ENCODE measurements at regions not wholly inside any gene's neighbourhood (a gene's known extent, or its start where the extent isn't known, plus 50 kb on each side); places are given as distances from the start of the nearest gene placed in this dataset.

DNA sequence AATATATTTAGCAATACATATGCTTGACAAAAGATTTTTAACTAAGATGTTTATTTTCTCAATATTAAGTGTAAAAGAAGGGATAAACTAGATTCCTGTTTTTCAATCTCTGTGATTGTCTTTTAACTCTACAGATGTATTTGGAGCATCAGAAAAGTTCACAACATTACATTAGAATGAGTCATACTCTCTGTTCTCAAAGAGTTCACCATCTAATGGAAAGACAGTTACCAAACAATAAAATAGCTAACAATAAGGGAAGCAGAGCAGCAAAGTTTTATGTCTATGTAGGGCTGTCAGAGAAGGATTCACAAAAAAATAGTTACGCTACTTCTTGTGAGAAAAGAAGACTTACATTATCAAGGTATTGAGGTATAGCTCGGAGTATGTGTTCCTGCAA is 109.2 kb upstream of the MAP2 start:
- no peak for DNase-seq (ENCODE audit: extremely low read depth, low read depth)
- TF ChIP-seq, protein P1, sequence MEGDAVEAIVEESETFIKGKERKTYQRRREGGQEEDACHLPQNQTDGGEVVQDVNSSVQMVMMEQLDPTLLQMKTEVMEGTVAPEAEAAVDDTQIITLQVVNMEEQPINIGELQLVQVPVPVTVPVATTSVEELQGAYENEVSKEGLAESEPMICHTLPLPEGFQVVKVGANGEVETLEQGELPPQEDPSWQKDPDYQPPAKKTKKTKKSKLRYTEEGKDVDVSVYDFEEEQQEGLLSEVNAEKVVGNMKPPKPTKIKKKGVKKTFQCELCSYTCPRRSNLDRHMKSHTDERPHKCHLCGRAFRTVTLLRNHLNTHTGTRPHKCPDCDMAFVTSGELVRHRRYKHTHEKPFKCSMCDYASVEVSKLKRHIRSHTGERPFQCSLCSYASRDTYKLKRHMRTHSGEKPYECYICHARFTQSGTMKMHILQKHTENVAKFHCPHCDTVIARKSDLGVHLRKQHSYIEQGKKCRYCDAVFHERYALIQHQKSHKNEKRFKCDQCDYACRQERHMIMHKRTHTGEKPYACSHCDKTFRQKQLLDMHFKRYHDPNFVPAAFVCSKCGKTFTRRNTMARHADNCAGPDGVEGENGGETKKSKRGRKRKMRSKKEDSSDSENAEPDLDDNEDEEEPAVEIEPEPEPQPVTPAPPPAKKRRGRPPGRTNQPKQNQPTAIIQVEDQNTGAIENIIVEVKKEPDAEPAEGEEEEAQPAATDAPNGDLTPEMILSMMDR (IDR thresholded peaks at IDR 0.05; ENCODE audit: low read depth, low read length, missing control alignments), result no peak
- H3K4me3 ChIP-seq (replicated peaks; ENCODE audit: low read depth, low read length), result no peak overlapping the region

GRCh38 chr2:209316141-209316540 is 107.7 kb upstream of the MAP2 start:
- H3K4me3 ChIP-seq (replicated peaks; ENCODE audit: low read depth, low read length), result no peak overlapping the region
- no peak for DNase-seq (ENCODE audit: extremely low read depth, low read depth)
- TF ChIP-seq, protein P1 (IDR thresholded peaks at IDR 0.05; ENCODE audit: low read depth, low read length, missing control alignments), result no peak

GRCh38 chr2:209321076-209321475 is 102.8 kb upstream of the MAP2 start:
- no peak overlapping the region for H3K4me3 ChIP-seq (replicated peaks; ENCODE audit: low read depth, low read length)

GRCh38 chr2:209321581-209321980 is 102.3 kb upstream of the MAP2 start:
- TF ChIP-seq, protein P1 (IDR thresholded peaks at IDR 0.05; ENCODE audit: low read depth, low read length, missing control alignments), result no peak
- no peak overlapping the region for H3K4me3 ChIP-seq (replicated peaks; ENCODE audit: low read depth, low read length)
- DNase-seq (ENCODE audit: extremely low read depth, low read depth), result no peak

More at GRCh38 chr2:209321076-209321475, 102.8 kb upstream of the MAP2 start:
- TF ChIP-seq, protein P1 (IDR thresholded peaks at IDR 0.05; ENCODE audit: low read depth, low read length, missing control alignments), result no peak
- DNase-seq (ENCODE audit: extremely low read depth, low read depth), result peak; percentile 4

GRCh38 chr2:209322041-209322440 is 101.8 kb upstream of the MAP2 start:
- TF ChIP-seq, protein P1 (IDR thresholded peaks at IDR 0.05; ENCODE audit: low read depth, low read length, missing control alignments), result no peak
- DNase-seq (ENCODE audit: extremely low read depth, low read depth), result no peak

DNA sequence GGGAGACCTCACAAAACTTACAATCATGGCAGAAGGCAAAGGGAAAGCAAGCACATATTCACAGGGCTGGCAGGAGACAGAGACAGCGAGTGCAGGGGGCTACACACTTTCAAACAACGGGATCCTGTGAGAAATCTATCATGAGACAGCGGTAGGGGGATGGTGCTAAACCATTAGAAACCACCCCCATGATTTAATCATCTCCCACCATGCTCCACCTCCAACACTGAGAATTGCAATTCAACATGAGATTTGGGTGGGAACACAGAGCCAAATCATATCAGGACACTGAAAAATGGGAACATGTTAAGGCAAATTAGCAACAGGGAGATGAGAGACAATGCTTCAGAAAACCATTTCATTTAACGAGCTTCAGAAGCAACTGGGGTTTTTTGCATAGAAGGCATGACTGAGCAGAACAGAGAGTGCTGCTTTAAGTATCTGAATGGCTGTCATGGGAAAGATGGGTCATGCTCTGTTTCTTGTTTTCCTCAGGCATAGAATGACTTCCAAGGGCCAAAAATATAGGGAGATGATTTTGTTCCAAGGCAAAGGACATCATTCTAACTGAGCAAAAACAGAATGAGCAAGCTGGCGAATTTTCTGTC is 100.8 kb upstream of the MAP2 start:
- no peak for DNase-seq (ENCODE audit: extremely low read depth, low read depth)
- H3K4me3 ChIP-seq (replicated peaks; ENCODE audit: low read depth, low read length), result no peak overlapping the region
- TF ChIP-seq, protein P1 (IDR thresholded peaks at IDR 0.05; ENCODE audit: low read depth, low read length, missing control alignments), result no peak

More at GRCh38 chr2:209322041-209322440, 101.8 kb upstream of the MAP2 start:
- no peak overlapping the region for H3K4me3 ChIP-seq (replicated peaks; ENCODE audit: low read depth, low read length)

DNA sequence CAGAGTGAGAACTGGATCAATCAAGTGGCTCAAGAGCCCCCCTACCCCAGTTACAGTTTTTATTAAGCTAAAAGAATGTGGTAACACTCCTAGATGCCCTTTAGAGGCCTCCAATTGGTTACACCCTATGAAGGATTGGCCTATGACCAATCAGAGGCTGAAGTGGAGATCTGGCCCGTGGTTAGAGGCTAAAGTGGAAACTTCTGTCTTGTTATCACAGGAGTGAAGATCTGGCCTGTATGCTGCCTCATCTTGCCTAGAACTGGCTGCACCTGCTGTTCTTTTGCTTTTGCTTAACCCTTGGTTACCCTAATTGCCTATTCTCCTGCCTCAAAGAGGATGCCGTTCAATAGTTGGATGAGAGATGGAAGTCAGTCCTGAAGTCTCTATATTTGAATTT is 100.1 kb upstream of the MAP2 start:
- H3K4me3 ChIP-seq (replicated peaks; ENCODE audit: low read depth, low read length), result no peak overlapping the region
- TF ChIP-seq, protein P1 (IDR thresholded peaks at IDR 0.05; ENCODE audit: low read depth, low read length, missing control alignments), result no peak
- no peak for DNase-seq (ENCODE audit: extremely low read depth, low read depth)
